Smooth muscle cell of the brain vasculature (primary cell): ENCODE measurements at regions not wholly inside any gene's neighbourhood (a gene's known extent, or its start where the extent isn't known, plus 50 kb on each side); places are given as distances from the start of the nearest gene placed in this dataset.

Experiments
- DNase-seq: peaks from one replicate; pipeline ENCODE4 v3.0.0-alpha.2; 2012; ENCODE audit warnings: low read depth, low spot score

GRCh38 chr16:48487287-48487686, 102.1 kb upstream of the SIAH1 start:
- no peak for DNase-seq

- no peak for DNase-seq
These were observed 96.6 kb upstream of the SIAH1 start for GRCh38 chr16:48481772-48482171.

- DNase-seq = no peak
These were observed 96.0 kb upstream of the SIAH1 start for GRCh38 chr16:48481211-48481610.

GRCh38 chr16:48479955-48480354, 94.7 kb upstream of the SIAH1 start:
- no peak for DNase-seq

- no peak for DNase-seq
These were observed 94.1 kb upstream of the SIAH1 start for GRCh38 chr16:48479329-48479728.

GRCh38 chr16:48478393-48478792, 93.2 kb upstream of the SIAH1 start:
- no peak for DNase-seq

- DNase-seq = no peak
These were observed 86.2 kb upstream of the SIAH1 start for GRCh38 chr16:48471435-48471834.

- DNase-seq = no peak
These were observed 77.0 kb upstream of the SIAH1 start for GRCh38 chr16:48462106-48462740.

GRCh38 chr16:48459167-48459566, 74.0 kb upstream of the SIAH1 start:
- DNase-seq = no peak

- DNase-seq = no peak
These were observed 68.8 kb upstream of the SIAH1 start for GRCh38 chr16:48454051-48454450.

- no peak for DNase-seq
These were observed 68.0 kb upstream of the SIAH1 start for GRCh38 chr16:48452991-48453760.

- DNase-seq = no peak
These were observed 66.1 kb upstream of the SIAH1 start for GRCh38 chr16:48451323-48451722.

- DNase-seq = no peak
These were observed 65.2 kb upstream of the SIAH1 start for GRCh38 chr16:48450367-48450766.

GRCh38 chr16:48448841-48449481, 63.7 kb upstream of the SIAH1 start:
- DNase-seq = no peak

- DNase-seq = no peak
These were observed 62.8 kb upstream of the SIAH1 start for GRCh38 chr16:48447940-48448536.

- DNase-seq = no peak
These were observed 62.2 kb upstream of the SIAH1 start for GRCh38 chr16:48447428-48447827.

- DNase-seq = no peak
These were observed 61.3 kb upstream of the SIAH1 start for GRCh38 chr16:48446534-48446920.

GRCh38 chr16:48445782-48446533, 60.7 kb upstream of the SIAH1 start:
- no peak for DNase-seq

- DNase-seq = peak; percentile 60
These were observed 59.4 kb upstream of the SIAH1 start for GRCh38 chr16:48444574-48444973.

- DNase-seq = no peak
These were observed 57.2 kb upstream of the SIAH1 start for GRCh38 chr16:48442379-48442778.

GRCh38 chr16:48441863-48442279, 56.7 kb upstream of the SIAH1 start:
- DNase-seq = no peak

GRCh38 chr16:48441106-48441505, 55.9 kb upstream of the SIAH1 start:
- DNase-seq = no peak
